Lower leg skin (tissue), 3 donors: ENCODE measurements at regions not wholly inside any gene's neighbourhood (a gene's known extent, or its start where the extent isn't known, plus 50 kb on each side); places are given as distances from the start of the nearest gene placed in this dataset.
"Not testable (repeated sequence)": the region's sequence is repeated elsewhere in the genome, so short reads cannot be mapped to it uniquely, and the experiment has no call there.

ENCODE experiments used
- POLR2A ChIP-seq, 2 donors: fragments of 450-650 bp; IDR thresholded peaks; one replicate each; pipeline ENCODE4 v1.6.1; 2016 to 2017; ENCODE audit warnings: antibody characterized with exemption in 2 of 2, mild to moderate bottlenecking in 1 of 2, moderate library complexity in 1 of 2
- TF ChIP-seq, protein P1 (sequence below), 3 donors: fragments of 450-650 bp; IDR thresholded peaks; one replicate each; pipeline ENCODE4 v1.5.1; 2016; ENCODE audit warnings: antibody characterized with exemption in 3 of 3, mild to moderate bottlenecking in 3 of 3, moderate library complexity in 2 of 3

DNA sequence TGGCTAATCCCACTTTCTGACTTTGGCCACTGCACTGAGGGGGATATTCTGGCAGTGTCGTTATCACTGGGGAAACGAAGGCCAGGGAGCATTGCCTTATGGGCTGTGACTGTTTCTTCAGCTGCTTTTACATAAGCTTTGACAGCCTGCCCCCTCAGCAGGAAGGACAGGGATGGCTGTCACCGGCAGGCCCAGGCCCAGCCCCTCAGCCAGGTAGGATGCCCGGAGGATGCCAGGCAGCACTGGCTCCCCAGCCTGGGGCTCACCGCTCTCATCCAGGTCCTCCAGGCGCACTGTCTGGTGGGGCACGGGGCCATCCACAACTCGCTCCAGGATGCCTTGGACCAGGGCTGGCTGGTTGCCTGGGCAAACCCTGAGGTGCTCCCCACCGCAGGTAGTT lies 74.7 kb upstream of the POTEH start:
- TF ChIP-seq, protein P1, sequence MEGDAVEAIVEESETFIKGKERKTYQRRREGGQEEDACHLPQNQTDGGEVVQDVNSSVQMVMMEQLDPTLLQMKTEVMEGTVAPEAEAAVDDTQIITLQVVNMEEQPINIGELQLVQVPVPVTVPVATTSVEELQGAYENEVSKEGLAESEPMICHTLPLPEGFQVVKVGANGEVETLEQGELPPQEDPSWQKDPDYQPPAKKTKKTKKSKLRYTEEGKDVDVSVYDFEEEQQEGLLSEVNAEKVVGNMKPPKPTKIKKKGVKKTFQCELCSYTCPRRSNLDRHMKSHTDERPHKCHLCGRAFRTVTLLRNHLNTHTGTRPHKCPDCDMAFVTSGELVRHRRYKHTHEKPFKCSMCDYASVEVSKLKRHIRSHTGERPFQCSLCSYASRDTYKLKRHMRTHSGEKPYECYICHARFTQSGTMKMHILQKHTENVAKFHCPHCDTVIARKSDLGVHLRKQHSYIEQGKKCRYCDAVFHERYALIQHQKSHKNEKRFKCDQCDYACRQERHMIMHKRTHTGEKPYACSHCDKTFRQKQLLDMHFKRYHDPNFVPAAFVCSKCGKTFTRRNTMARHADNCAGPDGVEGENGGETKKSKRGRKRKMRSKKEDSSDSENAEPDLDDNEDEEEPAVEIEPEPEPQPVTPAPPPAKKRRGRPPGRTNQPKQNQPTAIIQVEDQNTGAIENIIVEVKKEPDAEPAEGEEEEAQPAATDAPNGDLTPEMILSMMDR (IDR thresholded peaks at IDR 0.05), result not testable (repeated sequence)
- TF ChIP-seq POLR2A (IDR thresholded peaks at IDR 0.05), result not testable (repeated sequence)
